Astrocyte (in vitro differentiated cells and primary cell): ENCODE measurements at regions not wholly inside any gene's neighbourhood (a gene's known extent, or its start where the extent isn't known, plus 50 kb on each side); places are given as distances from the start of the nearest gene placed in this dataset.

ENCODE experiments used
- DNase-seq: peaks from one replicate; pipeline ENCODE4 v3.0.0-alpha.2; 2010; ENCODE audit warnings: low read depth
- FAIRE-seq: peaks from 2 replicates; lab custom pipeline; 2011; peaks lifted over from hg19 to GRCh38; lab: Jason Lieb, UNC
- H2AFZ ChIP-seq: 2 replicates; pipeline ENCODE4 v1.6.0; 2012; ENCODE audit warnings: low read depth, low read length, inconsistent platforms
- H3K27ac ChIP-seq: 2 replicates; pipeline ENCODE4 v1.5.1; 2011; ENCODE audit warnings: low read depth, low read length, inconsistent platforms
- H3K27me3 ChIP-seq: 2 replicates; pipeline ENCODE4 v1.6.0; 2011; ENCODE audit warnings: low read length, inconsistent platforms; ENCODE audit not compliant: insufficient read depth
- H3K36me3 ChIP-seq: 2 replicates; pipeline ENCODE4 v1.5.1; 2011; ENCODE audit warnings: low read length, inconsistent platforms; ENCODE audit not compliant: insufficient read depth
- H3K4me1 ChIP-seq: 2 replicates; pipeline ENCODE4 v1.5.1; 2011; ENCODE audit warnings: low read length, inconsistent platforms; ENCODE audit not compliant: insufficient read depth
- H3K4me2 ChIP-seq: 2 replicates; pipeline ENCODE4 v1.6.0; 2012; ENCODE audit warnings: low read length, inconsistent platforms
- H3K4me3 ChIP-seq: 2 replicates; pipeline ENCODE4 v1.5.1; 2011; ENCODE audit warnings: low read depth, mild to moderate bottlenecking, low read length, inconsistent platforms; ENCODE audit not compliant: insufficient read depth
- H3K79me2 ChIP-seq: 2 replicates; pipeline ENCODE4 v1.6.0; 2012; ENCODE audit warnings: mild to moderate bottlenecking, low read length, inconsistent platforms; ENCODE audit not compliant: insufficient read depth
- H3K9ac ChIP-seq: 2 replicates; pipeline ENCODE4 v1.6.0; 2012; ENCODE audit warnings: mild to moderate bottlenecking, low read length, inconsistent platforms
- H3K9me3 ChIP-seq: 2 replicates; pipeline ENCODE4 v1.5.1; 2012; ENCODE audit warnings: low read depth, mild to moderate bottlenecking, low read length, inconsistent platforms; ENCODE audit not compliant: insufficient read depth
- H4K20me1 ChIP-seq: 2 replicates; pipeline ENCODE4 v1.6.0; 2012; ENCODE audit warnings: low read length, inconsistent platforms; ENCODE audit not compliant: insufficient read depth
- H3K27ac Mint-ChIP-seq: one replicate; pipeline ENCODE4 v1.8.0; 2021; ENCODE audit warnings: mild to moderate bottlenecking, mixed read lengths; ENCODE audit not compliant: unreplicated experiment
- H3K27me3 Mint-ChIP-seq: one replicate; pipeline ENCODE4 v1.8.0; 2021; ENCODE audit warnings: low read depth, mixed read lengths; ENCODE audit not compliant: unreplicated experiment
- H3K36me3 Mint-ChIP-seq: one replicate; pipeline ENCODE4 v1.8.0; 2021; ENCODE audit warnings: low read depth, mixed read lengths; ENCODE audit not compliant: unreplicated experiment
- H3K4me1 Mint-ChIP-seq: one replicate; pipeline ENCODE4 v1.8.0; 2021; ENCODE audit warnings: low read depth, mixed read lengths; ENCODE audit not compliant: unreplicated experiment
- H3K4me3 Mint-ChIP-seq: one replicate; pipeline ENCODE4 v1.8.0; 2021; ENCODE audit warnings: mild to moderate bottlenecking, moderate library complexity, mixed read lengths; ENCODE audit not compliant: unreplicated experiment
- H3K9me3 Mint-ChIP-seq: one replicate; pipeline ENCODE4 v1.8.0; 2021; ENCODE audit warnings: mild to moderate bottlenecking, mixed read lengths; ENCODE audit not compliant: unreplicated experiment
- CTCF ChIP-seq: IDR thresholded peaks from 2 replicates; pipeline ENCODE4 v1.5.1; 2011; ENCODE audit warnings: low read depth, mild to moderate bottlenecking, inconsistent platforms, low read length, moderate library complexity; ENCODE audit not compliant: insufficient read depth
- EZH2 ChIP-seq: IDR thresholded peaks from 2 replicates; pipeline ENCODE4 v1.6.1; 2012; ENCODE audit warnings: mild to moderate bottlenecking, low read length, inconsistent platforms; ENCODE audit not compliant: insufficient read depth

DNA sequence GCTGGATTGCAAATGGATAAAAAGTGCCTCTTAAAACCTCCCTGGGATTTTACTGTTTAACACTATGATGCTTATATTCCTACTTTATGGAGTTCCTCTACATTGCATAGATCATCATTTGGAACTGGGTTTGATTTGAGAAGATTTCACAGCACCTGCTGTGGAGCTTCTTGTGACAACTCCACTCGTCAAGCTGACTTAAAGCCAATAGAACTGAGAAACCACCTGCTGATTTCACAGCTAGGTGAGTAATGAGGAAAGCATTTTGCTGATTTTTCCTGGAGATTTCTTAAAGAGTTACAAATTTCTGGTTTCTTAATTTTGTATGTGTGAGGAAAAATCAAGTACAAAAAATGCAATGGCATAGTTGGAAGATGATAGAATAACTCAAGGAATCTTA is 739.1 kb upstream of the LRRTM1 start:
- Histone ChIP-seq H3K9ac (no peak overlapping the region), H3K36me3 (no peaks in the 10 kb centered on the region), H3K27me3 (no peaks in the 10 kb centered on the region), H3K4me3 (no peak overlapping the region), H2AFZ (no peak overlapping the region), H3K79me2 (no peaks in the 10 kb centered on the region), H3K4me1 (no peaks in the 10 kb centered on the region), H3K27ac (no peak overlapping the region), H3K4me2 (no peak overlapping the region), H3K9me3 (peaks cover 3% of the 10 kb centered on the region), H4K20me1 (no peaks in the 10 kb centered on the region)
- H3K27me3 Mint-ChIP-seq, result no peaks in the 10 kb centered on the region
- H3K9me3 Mint-ChIP-seq, result no peaks in the 10 kb centered on the region
- no peaks in the 10 kb centered on the region for H3K36me3 Mint-ChIP-seq
- no peak for FAIRE-seq
- H3K4me1 Mint-ChIP-seq, result no peaks in the 10 kb centered on the region
- no peak for DNase-seq
- no peak for TF ChIP-seq CTCF
- no peak for TF ChIP-seq EZH2
- no peak overlapping the region for H3K27ac Mint-ChIP-seq
- H3K4me3 Mint-ChIP-seq, result no peak overlapping the region

GRCh38 chr2:81007104-81007503 is 702.6 kb upstream of the LRRTM1 start:
- Histone ChIP-seq H3K27me3 (no peaks in the 10 kb centered on the region), H3K4me2 (no peak overlapping the region), H3K4me1 (no peaks in the 10 kb centered on the region), H3K27ac (no peak overlapping the region), H2AFZ (no peak overlapping the region), H3K36me3 (no peaks in the 10 kb centered on the region), H3K9me3 (peaks cover 15% of the 10 kb centered on the region), H3K4me3 (no peak overlapping the region), H4K20me1 (no peaks in the 10 kb centered on the region), H3K9ac (no peak overlapping the region), H3K79me2 (no peaks in the 10 kb centered on the region)
- no peak for DNase-seq
- no peak for FAIRE-seq
- H3K4me3 Mint-ChIP-seq, result no peak overlapping the region
- H3K27me3 Mint-ChIP-seq, result no peaks in the 10 kb centered on the region
- H3K36me3 Mint-ChIP-seq, result no peaks in the 10 kb centered on the region
- no peak overlapping the region for H3K27ac Mint-ChIP-seq
- TF ChIP-seq EZH2, result no peak
- no peak for TF ChIP-seq CTCF
- peaks cover 3% of the 10 kb centered on the region for H3K9me3 Mint-ChIP-seq
- H3K4me1 Mint-ChIP-seq, result no peaks in the 10 kb centered on the region

DNA sequence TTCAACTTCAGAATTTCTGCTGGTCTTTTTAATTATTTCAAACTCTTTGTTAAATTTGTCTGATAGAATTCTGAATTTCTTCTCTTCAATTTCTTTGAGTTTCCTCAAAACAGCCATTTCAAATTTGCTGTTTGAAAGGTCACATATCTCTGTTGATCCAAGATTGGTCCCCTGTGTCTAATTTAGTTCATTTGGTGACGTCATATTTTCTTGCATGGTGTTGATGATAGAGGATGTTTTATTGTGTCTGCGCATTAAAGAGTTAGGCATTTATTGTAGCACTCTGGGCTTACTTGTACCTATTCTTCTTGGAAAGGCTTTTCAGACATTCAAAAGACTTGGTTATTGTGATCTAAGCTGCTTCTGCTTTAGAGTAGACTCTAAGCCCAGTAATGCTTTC is 698.4 kb upstream of the LRRTM1 start:
- Mint-ChIP-seq H3K27me3 (no peaks in the 10 kb centered on the region), H3K4me3 (no peak overlapping the region), H3K27ac (no peak overlapping the region), H3K4me1 (no peaks in the 10 kb centered on the region), H3K36me3 (no peaks in the 10 kb centered on the region), H3K9me3 (peaks cover 3% of the 10 kb centered on the region)
- DNase-seq, result no peak
- FAIRE-seq, result no peak
- TF ChIP-seq CTCF, result no peak
- no peak for TF ChIP-seq EZH2
- Histone ChIP-seq H4K20me1 (no peaks in the 10 kb centered on the region), H3K36me3 (no peaks in the 10 kb centered on the region), H2AFZ (no peak overlapping the region), H3K4me1 (no peaks in the 10 kb centered on the region), H3K4me3 (no peak overlapping the region), H3K27me3 (no peaks in the 10 kb centered on the region), H3K79me2 (no peaks in the 10 kb centered on the region), H3K9me3 (peaks cover 20% of the 10 kb centered on the region), H3K9ac (no peak overlapping the region), H3K4me2 (no peak overlapping the region), H3K27ac (no peak overlapping the region)
